ENCODE measurements at regions not wholly inside any gene's neighbourhood (a gene's known extent, or its start where the extent isn't known, plus 50 kb on each side); places are given as distances from the start of the nearest gene placed in this dataset.
"Not testable (repeated sequence)": the region's sequence is repeated elsewhere in the genome, so short reads cannot be mapped to it uniquely, and the experiment has no call there.

- no peak for DNase-seq
Observed at GRCh38 chr3:95718168-95718567, 1096.2 kb upstream of the EPHA6 start.

- DNase-seq, result no peak
Observed at GRCh38 chr3:95719481-95719880, 1094.9 kb upstream of the EPHA6 start.

- DNase-seq, result no peak
Observed at GRCh38 chr3:95721938-95722337, 1092.5 kb upstream of the EPHA6 start.

- DNase-seq, result no peak
Observed at GRCh38 chr3:95725770-95726169, 1088.6 kb upstream of the EPHA6 start.

GRCh38 chr3:95731753-95732152 lies 1082.6 kb upstream of the EPHA6 start:
- no peak for DNase-seq

- DNase-seq, result no peak
Observed at GRCh38 chr3:95733336-95733735, 1081.1 kb upstream of the EPHA6 start.

- DNase-seq, result no peak
Observed at GRCh38 chr3:95738045-95738444, 1076.3 kb upstream of the EPHA6 start.

- not testable (repeated sequence) for DNase-seq
Observed at GRCh38 chr3:95744896-95745295, 1069.5 kb upstream of the EPHA6 start.

- no peak for DNase-seq
Observed at GRCh38 chr3:95750097-95750496, 1064.3 kb upstream of the EPHA6 start.

- DNase-seq, result no peak
Observed at GRCh38 chr3:95751509-95751908, 1062.9 kb upstream of the EPHA6 start.

- DNase-seq, result no peak
Observed at GRCh38 chr3:95752199-95752598, 1062.2 kb upstream of the EPHA6 start.

- no peak for DNase-seq
Observed at GRCh38 chr3:95758707-95759106, 1055.7 kb upstream of the EPHA6 start.

GRCh38 chr3:95759614-95760301 lies 1054.6 kb upstream of the EPHA6 start:
- DNase-seq, result no peak

GRCh38 chr3:95775486-95776094 lies 1038.8 kb upstream of the EPHA6 start:
- no peak for DNase-seq

- no peak for DNase-seq
Observed at GRCh38 chr3:95781598-95781997, 1032.8 kb upstream of the EPHA6 start.

GRCh38 chr3:95789111-95789510 lies 1025.3 kb upstream of the EPHA6 start:
- no peak for DNase-seq

- DNase-seq, result no peak
Observed at GRCh38 chr3:95797081-95797480, 1017.3 kb upstream of the EPHA6 start.

- no peak for DNase-seq
Observed at GRCh38 chr3:95798628-95799027, 1015.8 kb upstream of the EPHA6 start.

GRCh38 chr3:95810462-95810861 lies 1003.9 kb upstream of the EPHA6 start:
- no peak for DNase-seq

GRCh38 chr3:95813244-95813643 lies 1001.1 kb upstream of the EPHA6 start:
- no peak for DNase-seq

- no peak for DNase-seq
Observed at GRCh38 chr3:95815828-95816227, 998.6 kb upstream of the EPHA6 start.

- no peak for DNase-seq
Observed at GRCh38 chr3:95826419-95826818, 988.0 kb upstream of the EPHA6 start.

- DNase-seq, result no peak
Observed at GRCh38 chr3:95832146-95832545, 982.2 kb upstream of the EPHA6 start.

GRCh38 chr3:95860628-95861027 lies 953.8 kb upstream of the EPHA6 start:
- not testable (repeated sequence) for DNase-seq

- no peak for DNase-seq
Observed at GRCh38 chr3:95883801-95884200, 930.6 kb upstream of the EPHA6 start.
